ENCODE measurements at regions not wholly inside any gene's neighbourhood (a gene's known extent, or its start where the extent isn't known, plus 50 kb on each side); places are given as distances from the start of the nearest gene placed in this dataset.

- TF ChIP-seq CTCF (conservative IDR thresholded peaks at IDR 0.05; ENCODE audit: low read length), result no peak
- TF ChIP-seq EZH2phosphoT487 (IDR thresholded peaks at IDR 0.05; ENCODE audit: borderline replicate concordance, low read depth, low read length), result no peak
These were observed 337.9 kb upstream of the SALL3 start for GRCh38 chr18:78641689-78642231.
